ENCODE measurements at regions not wholly inside any gene's neighbourhood (a gene's known extent, or its start where the extent isn't known, plus 50 kb on each side); places are given as distances from the start of the nearest gene placed in this dataset.
"Not testable (repeated sequence)": the region's sequence is repeated elsewhere in the genome, so short reads cannot be mapped to it uniquely, and the experiment has no call there.

GRCh38 chr3:153567011-153567410, 405.0 kb downstream of the RAP2B start:
- H3K27ac Mint-ChIP-seq = no peak overlapping the region
- Histone ChIP-seq H3K4me1 (ENCODE audit: control insufficient read depth in 2 of 2, insufficient read depth in 2 of 2, low read length in 2 of 2) (no peaks in the 10 kb centered on the region), H3K4me2 (replicated peaks; ENCODE audit: low read depth, low read length, poor library complexity, severe bottlenecking) (no peak overlapping the region), H3K4me3 (ENCODE audit: control extremely low read depth in 1 of 5, extremely low read depth in 1 of 5, insufficient read depth in 1 of 5, low read depth in 2 of 5, low read length in 4 of 5) (no peak overlapping the region), H3K9ac (ENCODE audit: low read length) (no peak overlapping the region), H3K27ac (ENCODE audit: low read length in 2 of 2) (no peak overlapping the region), H3K9me3 (ENCODE audit: control extremely low read depth in 1 of 3, control insufficient read depth in 2 of 3, insufficient read depth in 1 of 3, low read length in 2 of 3) (peaks cover 3 to 13% (median 9%) of the 10 kb centered on the region in 3 donors), H3K79me2 (ENCODE audit: control insufficient read depth, insufficient read depth, low read length) (no peaks in the 10 kb centered on the region), H3K36me3 (replicated peaks in 1 of 2; ENCODE audit: control extremely low read depth in 1 of 2, control insufficient read depth in 1 of 2, extremely low read depth in 1 of 2, insufficient read depth in 2 of 2, low read length in 1 of 2) (no peaks in the 10 kb centered on the region), H3K27me3 (replicated peaks in 1 of 4; ENCODE audit: control extremely low read depth in 1 of 4, control insufficient read depth in 3 of 4, insufficient read depth in 4 of 4, low read length in 3 of 4) (no peaks in the 10 kb centered on the region), H2AFZ (ENCODE audit: insufficient read depth, low read depth, low read length, poor library complexity, severe bottlenecking) (no peak overlapping the region), H4K20me1 (ENCODE audit: control insufficient read depth, insufficient read depth, low read length, poor library complexity, severe bottlenecking) (no peaks in the 10 kb centered on the region)
- H3K4me1 Mint-ChIP-seq = no peaks in the 10 kb centered on the region
- POLR2A ChIA-PET = no interaction called here
- intact Hi-C loops (cut with micrococcal nuclease) = no loop called here
- ATAC-seq (ENCODE audit: low read depth) = no peak
- DNase-seq = no peak
- H3K27me3 Mint-ChIP-seq = no peaks in the 10 kb centered on the region
- CTCF ChIA-PET = no interaction called here
- peaks cover 8% of the 10 kb centered on the region for H3K9me3 Mint-ChIP-seq (ENCODE audit: insufficient read depth)
- TF ChIP-seq EZH2 (IDR thresholded peaks at IDR 0.05; ENCODE audit: borderline replicate concordance, insufficient read depth, low read depth, low read length, poor library complexity, severe bottlenecking) = no peak
- TF ChIP-seq CTCF (IDR thresholded peaks at IDR 0.05) = no peak
- no CpG with 5 or more reads among the region's 1 CpG for WGBS (ENCODE audit: insufficient coverage)
- no peak overlapping the region for H3K4me3 Mint-ChIP-seq

- ATAC-seq (ENCODE audit: low read depth) (no peak), DNase-seq (no peak)
- H3K4me1 ChIP-seq (ENCODE audit: control insufficient read depth in 2 of 2, insufficient read depth in 2 of 2, low read length in 2 of 2) = no peaks in the 10 kb centered on the region
- H3K27ac Mint-ChIP-seq = no peak overlapping the region
- peaks cover 8% of the 10 kb centered on the region for H3K9me3 Mint-ChIP-seq (ENCODE audit: insufficient read depth)
- no peaks in the 10 kb centered on the region for H3K4me1 Mint-ChIP-seq
- no peaks in the 10 kb centered on the region for H3K79me2 ChIP-seq (ENCODE audit: control insufficient read depth, insufficient read depth, low read length)
- H3K36me3 ChIP-seq (replicated peaks in 1 of 2; ENCODE audit: control extremely low read depth in 1 of 2, control insufficient read depth in 1 of 2, extremely low read depth in 1 of 2, insufficient read depth in 2 of 2, low read length in 1 of 2) = no peaks in the 10 kb centered on the region
- no peak overlapping the region for H3K4me3 ChIP-seq (ENCODE audit: control extremely low read depth in 1 of 5, extremely low read depth in 1 of 5, insufficient read depth in 1 of 5, low read depth in 2 of 5, low read length in 4 of 5)
- H4K20me1 ChIP-seq (ENCODE audit: control insufficient read depth, insufficient read depth, low read length, poor library complexity, severe bottlenecking) = no peaks in the 10 kb centered on the region
- CTCF ChIA-PET = no interaction called here
- no peak overlapping the region for H3K27ac ChIP-seq (ENCODE audit: low read length in 2 of 2)
- H3K4me3 Mint-ChIP-seq = no peak overlapping the region
- H3K27me3 ChIP-seq (replicated peaks in 1 of 4; ENCODE audit: control extremely low read depth in 1 of 4, control insufficient read depth in 3 of 4, insufficient read depth in 4 of 4, low read length in 3 of 4) = no peaks in the 10 kb centered on the region
- H3K27me3 Mint-ChIP-seq = no peaks in the 10 kb centered on the region
- H3K4me2 ChIP-seq (replicated peaks; ENCODE audit: low read depth, low read length, poor library complexity, severe bottlenecking) = no peak overlapping the region
- no peak overlapping the region for H2AFZ ChIP-seq (ENCODE audit: insufficient read depth, low read depth, low read length, poor library complexity, severe bottlenecking)
- no peak overlapping the region for H3K9ac ChIP-seq (ENCODE audit: low read length)
- H3K9me3 ChIP-seq (ENCODE audit: control extremely low read depth in 1 of 3, control insufficient read depth in 2 of 3, insufficient read depth in 1 of 3, low read length in 2 of 3) = peaks cover 3 to 13% (median 9%) of the 10 kb centered on the region in 3 donors
- POLR2A ChIA-PET = no interaction called here
- TF ChIP-seq CTCF (IDR thresholded peaks at IDR 0.05) (no peak), EZH2 (IDR thresholded peaks at IDR 0.05; ENCODE audit: borderline replicate concordance, insufficient read depth, low read depth, low read length, poor library complexity, severe bottlenecking) (no peak)
- intact Hi-C loops (cut with micrococcal nuclease) = no loop called here
Measured at GRCh38 chr3:153567556-153567955, 405.5 kb downstream of the RAP2B start.

GRCh38 chr3:153570481-153570880, 408.5 kb downstream of the RAP2B start:
- H3K9me3 Mint-ChIP-seq (ENCODE audit: insufficient read depth); H3K27me3 Mint-ChIP-seq; H3K27ac Mint-ChIP-seq; ATAC-seq (ENCODE audit: low read depth); H3K27me3 ChIP-seq (replicated peaks in 1 of 4; ENCODE audit: control extremely low read depth in 1 of 4, control insufficient read depth in 3 of 4, insufficient read depth in 4 of 4, low read length in 3 of 4); H3K27ac ChIP-seq (ENCODE audit: low read length in 2 of 2); H3K4me1 Mint-ChIP-seq; H3K4me2 ChIP-seq (replicated peaks; ENCODE audit: low read depth, low read length, poor library complexity, severe bottlenecking); H2AFZ ChIP-seq (ENCODE audit: insufficient read depth, low read depth, low read length, poor library complexity, severe bottlenecking); H4K20me1 ChIP-seq (ENCODE audit: control insufficient read depth, insufficient read depth, low read length, poor library complexity, severe bottlenecking); H3K4me1 ChIP-seq (ENCODE audit: control insufficient read depth in 2 of 2, insufficient read depth in 2 of 2, low read length in 2 of 2); POLR2A ChIA-PET; CTCF ChIA-PET; intact Hi-C loops (cut with micrococcal nuclease); H3K79me2 ChIP-seq (ENCODE audit: control insufficient read depth, insufficient read depth, low read length); DNase-seq; H3K4me3 ChIP-seq (ENCODE audit: control extremely low read depth in 1 of 5, extremely low read depth in 1 of 5, insufficient read depth in 1 of 5, low read depth in 2 of 5, low read length in 4 of 5); H3K4me3 Mint-ChIP-seq; H3K9me3 ChIP-seq (ENCODE audit: control extremely low read depth in 1 of 3, control insufficient read depth in 2 of 3, insufficient read depth in 1 of 3, low read length in 2 of 3); H3K36me3 ChIP-seq (replicated peaks in 1 of 2; ENCODE audit: control extremely low read depth in 1 of 2, control insufficient read depth in 1 of 2, extremely low read depth in 1 of 2, insufficient read depth in 2 of 2, low read length in 1 of 2); H3K9ac ChIP-seq (ENCODE audit: low read length): not testable (repeated sequence)
- no CpG with 5 or more reads among the region's 1 CpG for WGBS (ENCODE audit: insufficient coverage)
